ENCODE measurements at regions not wholly inside any gene's neighbourhood (a gene's known extent, or its start where the extent isn't known, plus 50 kb on each side); places are given as distances from the start of the nearest gene placed in this dataset.
"Not testable (repeated sequence)": the region's sequence is repeated elsewhere in the genome, so short reads cannot be mapped to it uniquely, and the experiment has no call there.

GRCh38 chr10:38209332-38209731 is 115.2 kb downstream of the ZNF37A start:
- no peak for ATAC-seq

GRCh38 chr10:38209748-38210147 is 115.6 kb downstream of the ZNF37A start:
- not testable (repeated sequence) for ATAC-seq

GRCh38 chr10:38212460-38212859 is 118.3 kb downstream of the ZNF37A start:
- ATAC-seq, result no peak

- ATAC-seq, result no peak
Observed at GRCh38 chr10:38226385-38226784, 132.2 kb downstream of the ZNF37A start.

GRCh38 chr10:38228394-38228793 is 134.3 kb downstream of the ZNF37A start:
- ATAC-seq, result no peak

GRCh38 chr10:38238479-38238878 is 144.3 kb downstream of the ZNF37A start:
- not testable (repeated sequence) for ATAC-seq

- not testable (repeated sequence) for ATAC-seq
Observed at GRCh38 chr10:38242061-38242649, 148.0 kb downstream of the ZNF37A start.

GRCh38 chr10:38248113-38248512 is 154.0 kb downstream of the ZNF37A start:
- ATAC-seq, result not testable (repeated sequence)

- ATAC-seq, result not testable (repeated sequence)
Observed at GRCh38 chr10:38252551-38252950, 158.4 kb downstream of the ZNF37A start.

GRCh38 chr10:38267555-38267954 is 173.4 kb downstream of the ZNF37A start:
- ATAC-seq, result not testable (repeated sequence)

GRCh38 chr10:38271031-38271430 is 176.9 kb downstream of the ZNF37A start:
- ATAC-seq, result not testable (repeated sequence)

- ATAC-seq, result not testable (repeated sequence)
Observed at GRCh38 chr10:38274879-38275278, 180.7 kb downstream of the ZNF37A start.

GRCh38 chr10:38292560-38292959 is 198.4 kb downstream of the ZNF37A start:
- not testable (repeated sequence) for ATAC-seq

GRCh38 chr10:38310111-38310510 is 216.0 kb downstream of the ZNF37A start:
- ATAC-seq, result not testable (repeated sequence)

- ATAC-seq, result not testable (repeated sequence)
Observed at GRCh38 chr10:38315090-38315805, 221.1 kb downstream of the ZNF37A start.

GRCh38 chr10:38321393-38321792 is 227.3 kb downstream of the ZNF37A start:
- ATAC-seq, result not testable (repeated sequence)

- not testable (repeated sequence) for ATAC-seq
Observed at GRCh38 chr10:38330306-38330705, 236.2 kb downstream of the ZNF37A start.

GRCh38 chr10:38331106-38331505 is 237.0 kb downstream of the ZNF37A start:
- ATAC-seq, result not testable (repeated sequence)

- not testable (repeated sequence) for ATAC-seq
Observed at GRCh38 chr10:38333699-38334098, 239.6 kb downstream of the ZNF37A start.

GRCh38 chr10:38350645-38351044 is 256.5 kb downstream of the ZNF37A start:
- ATAC-seq, result peak; percentile 82

GRCh38 chr10:38354410-38354809 is 260.3 kb downstream of the ZNF37A start:
- not testable (repeated sequence) for ATAC-seq

- ATAC-seq, result peak; percentile 100
Observed at GRCh38 chr10:38355911-38356526, 261.9 kb downstream of the ZNF37A start.

- peak; percentile 70 for ATAC-seq
Observed at GRCh38 chr10:38356527-38356926, 262.4 kb downstream of the ZNF37A start.

GRCh38 chr10:38362514-38362913 is 268.4 kb downstream of the ZNF37A start:
- ATAC-seq, result not testable (repeated sequence)

All from esophagus mucosa (tissue), 1 donor.